ENCODE measurements at regions not wholly inside any gene's neighbourhood (a gene's known extent, or its start where the extent isn't known, plus 50 kb on each side); places are given as distances from the start of the nearest gene placed in this dataset.

- H3K27me3 ChIP-seq (ENCODE audit: insufficient read depth, low read depth, low read length), result no peaks in the 10 kb centered on the region
- no peak for TF ChIP-seq CTCF (IDR thresholded peaks at IDR 0.05; ENCODE audit: poor library complexity, severe bottlenecking)
- no peak for TF ChIP-seq RAD21 (conservative IDR thresholded peaks at IDR 0.05)
- TF ChIP-seq EZH2 (IDR thresholded peaks at IDR 0.05; ENCODE audit: borderline replicate concordance, insufficient read depth, low read length, poor library complexity, severe bottlenecking), result no peak
- TF ChIP-seq REST (IDR thresholded peaks at IDR 0.05; ENCODE audit: borderline replicate concordance), result no peak
- no peak for TF ChIP-seq POLR2AphosphoS5 (IDR thresholded peaks at IDR 0.05)
- no peak for TF ChIP-seq EP300 (conservative IDR thresholded peaks at IDR 0.05; ENCODE audit: poor library complexity, severe bottlenecking)
- TF ChIP-seq TAF1 (IDR thresholded peaks at IDR 0.05; ENCODE audit: low read depth), result no peak
- no peak for TF ChIP-seq SMC3 (conservative IDR thresholded peaks at IDR 0.05; ENCODE audit: poor library complexity)
- no peak for TF ChIP-seq MXI1 (conservative IDR thresholded peaks at IDR 0.05; ENCODE audit: poor library complexity, severe bottlenecking)
- H4K20me1 ChIP-seq (ENCODE audit: insufficient read depth), result no peaks in the 10 kb centered on the region
- no peaks in the 10 kb centered on the region for H3K9me3 ChIP-seq (ENCODE audit: low read length)
- H3K4me3 ChIP-seq (ENCODE audit: low read length), result no peak overlapping the region
- H3K9ac ChIP-seq (ENCODE audit: low read length), result no peak overlapping the region
- H3K9me2 ChIP-seq (ENCODE audit: insufficient read depth, low read length), result no peaks in the 10 kb centered on the region
- no peaks in the 10 kb centered on the region for H3K79me2 ChIP-seq (replicated peaks; ENCODE audit: insufficient read depth, low read length)
- H3K27ac ChIP-seq (ENCODE audit: low read length), result no peak overlapping the region
- no peaks in the 10 kb centered on the region for H3F3A ChIP-seq (ENCODE audit: insufficient read depth, low read length, poor library complexity, severe bottlenecking)
- H2AFZ ChIP-seq (ENCODE audit: low read depth, low read length), result no peak overlapping the region
- no peaks in the 10 kb centered on the region for H3K36me3 ChIP-seq (ENCODE audit: insufficient read depth, low read length)
- no peak overlapping the region for H3K4me2 ChIP-seq (ENCODE audit: low read length)
Measured at GRCh38 chr2:58951722-58952121, 710.6 kb upstream of the FANCL start.

GRCh38 chr2:58950795-58951462 lies 709.8 kb upstream of the FANCL start:
- Histone ChIP-seq H3K27me3 (ENCODE audit: insufficient read depth, low read depth, low read length) (no peaks in the 10 kb centered on the region), H3K4me3 (ENCODE audit: low read length) (no peak overlapping the region), H4K20me1 (ENCODE audit: insufficient read depth) (no peaks in the 10 kb centered on the region), H3F3A (ENCODE audit: insufficient read depth, low read length, poor library complexity, severe bottlenecking) (no peaks in the 10 kb centered on the region), H3K36me3 (ENCODE audit: insufficient read depth, low read length) (no peaks in the 10 kb centered on the region), H3K9ac (ENCODE audit: low read length) (no peak overlapping the region), H3K4me2 (ENCODE audit: low read length) (no peak overlapping the region), H3K9me2 (ENCODE audit: insufficient read depth, low read length) (no peaks in the 10 kb centered on the region), H2AFZ (ENCODE audit: low read depth, low read length) (no peak overlapping the region), H3K27ac (ENCODE audit: low read length) (no peak overlapping the region), H3K79me2 (replicated peaks; ENCODE audit: insufficient read depth, low read length) (no peaks in the 10 kb centered on the region), H3K9me3 (ENCODE audit: low read length) (no peaks in the 10 kb centered on the region)
- TF ChIP-seq EZH2 (IDR thresholded peaks at IDR 0.05; ENCODE audit: borderline replicate concordance, insufficient read depth, low read length, poor library complexity, severe bottlenecking), result no peak
- TF ChIP-seq TAF1 (IDR thresholded peaks at IDR 0.05; ENCODE audit: low read depth), result no peak
- TF ChIP-seq REST (IDR thresholded peaks at IDR 0.05; ENCODE audit: borderline replicate concordance), result no peak
